Stimulated activated CD8-positive, alpha-beta memory T cell treated with anti-CD3 and anti-CD28 coated beads, Interleukin-4, amount 100 ng/mL, for 24 hours (primary cell): ENCODE measurements at regions not wholly inside any gene's neighbourhood (a gene's known extent, or its start where the extent isn't known, plus 50 kb on each side); places are given as distances from the start of the nearest gene placed in this dataset.

Experiments
- DNase-seq: peaks from one replicate; pipeline ENCODE4 v3.0.0-alpha.2; 2020; ENCODE audit warnings: low read depth

GRCh38 chr6:21522143-21522747 lies 71.3 kb upstream of the SOX4 start:
- DNase-seq: no peak

GRCh38 chr6:21522797-21523456 lies 70.6 kb upstream of the SOX4 start:
- no peak for DNase-seq

- no peak for DNase-seq
These were observed 69.9 kb upstream of the SOX4 start for GRCh38 chr6:21523652-21524051.

DNA sequence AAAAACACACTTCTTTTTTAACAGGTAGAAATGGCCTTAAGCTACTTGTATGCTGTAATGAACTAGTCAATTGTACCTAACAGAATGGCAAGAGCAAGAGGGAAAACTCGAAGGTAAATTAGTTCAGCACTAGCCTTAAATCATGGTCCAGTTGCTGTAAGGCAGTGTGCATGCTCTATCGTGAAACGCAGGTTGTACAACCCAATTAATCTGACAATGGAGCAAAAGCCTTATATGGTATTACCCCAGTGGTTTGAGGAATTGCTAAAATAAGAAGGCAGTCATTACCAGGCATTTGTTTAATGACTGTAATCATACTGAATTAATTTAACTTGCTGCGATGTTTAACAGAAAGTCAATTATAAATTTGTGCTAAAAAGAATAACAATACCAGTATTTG lies 69.3 kb upstream of the SOX4 start:
- DNase-seq: no peak

DNA sequence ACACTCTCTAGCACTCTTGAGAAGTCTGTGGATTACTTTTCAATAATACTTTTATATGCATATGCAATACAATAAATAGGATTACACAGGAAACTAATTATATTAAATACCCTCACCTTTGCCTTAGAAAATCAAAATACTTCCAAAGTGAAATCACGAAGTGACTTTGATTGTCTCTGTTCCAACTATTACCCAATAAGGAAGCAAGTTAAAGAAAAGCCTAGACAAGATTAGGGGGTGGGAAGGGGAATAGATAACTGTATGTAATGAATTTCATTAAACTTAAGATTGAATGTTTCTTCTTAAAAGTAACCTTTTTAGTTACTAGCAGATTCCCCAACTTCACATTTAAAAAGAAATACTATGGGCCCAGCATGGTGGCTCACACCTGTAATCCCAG lies 66.6 kb upstream of the SOX4 start:
- DNase-seq: no peak

GRCh38 chr6:21527731-21528130 lies 65.8 kb upstream of the SOX4 start:
- DNase-seq: no peak

DNA sequence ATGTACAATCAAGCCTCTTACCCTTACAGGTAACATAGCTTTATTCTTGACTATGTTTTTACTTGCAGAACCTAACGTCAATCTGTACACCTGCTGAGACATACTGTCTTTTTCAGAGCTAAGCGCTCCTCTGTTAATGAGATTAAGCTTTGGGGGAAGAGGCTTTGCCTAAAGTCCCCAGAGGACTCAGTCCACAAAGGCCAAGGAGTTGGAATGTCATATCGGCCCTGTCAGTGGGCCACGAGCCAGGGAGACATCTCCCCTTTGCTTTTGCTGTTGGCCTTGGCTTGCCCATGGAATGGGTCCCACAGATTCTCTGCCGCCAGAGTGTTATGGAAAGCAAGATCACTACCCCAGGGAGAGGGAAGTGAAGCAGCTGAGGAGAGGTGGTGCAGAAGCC lies 64.1 kb upstream of the SOX4 start:
- no peak for DNase-seq

DNA sequence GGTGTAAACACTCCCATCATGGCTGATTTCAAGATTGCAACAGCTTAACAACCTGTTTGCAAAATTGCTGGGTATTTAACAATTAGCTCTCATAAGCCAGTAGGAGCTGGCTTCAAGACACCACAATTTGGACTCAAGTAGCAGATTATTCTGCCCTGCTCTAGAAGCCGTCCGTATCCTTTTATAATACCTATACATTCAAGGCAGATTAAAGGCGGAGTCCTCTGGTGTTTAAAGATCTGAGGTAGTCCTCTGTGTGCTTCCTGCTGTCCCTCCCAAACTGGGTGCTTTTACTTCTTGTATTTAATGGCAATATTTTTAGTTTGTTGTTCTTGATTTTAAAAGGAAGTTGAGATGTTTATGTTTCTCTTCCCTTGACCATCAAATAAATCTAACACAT lies 62.2 kb upstream of the SOX4 start:
- no peak for DNase-seq

DNA sequence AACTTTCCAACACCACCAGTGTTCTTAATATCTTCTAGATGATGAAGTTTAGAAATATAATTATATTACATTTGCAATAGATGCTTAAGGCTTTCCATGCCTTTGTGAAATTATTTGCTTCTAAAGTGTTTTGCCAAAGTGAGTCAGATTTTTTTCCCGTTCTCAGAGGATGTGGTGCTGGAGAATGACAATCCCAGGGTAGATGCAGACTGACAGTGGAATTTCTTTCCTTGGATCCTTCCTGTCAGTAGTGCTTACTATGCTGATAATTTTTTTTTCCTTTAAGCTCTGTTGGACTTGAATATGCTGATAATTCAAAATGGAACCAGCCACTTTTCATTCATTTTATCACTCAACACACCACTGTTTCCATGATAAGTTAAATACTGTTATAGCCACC lies 59.9 kb upstream of the SOX4 start:
- no peak for DNase-seq

DNA sequence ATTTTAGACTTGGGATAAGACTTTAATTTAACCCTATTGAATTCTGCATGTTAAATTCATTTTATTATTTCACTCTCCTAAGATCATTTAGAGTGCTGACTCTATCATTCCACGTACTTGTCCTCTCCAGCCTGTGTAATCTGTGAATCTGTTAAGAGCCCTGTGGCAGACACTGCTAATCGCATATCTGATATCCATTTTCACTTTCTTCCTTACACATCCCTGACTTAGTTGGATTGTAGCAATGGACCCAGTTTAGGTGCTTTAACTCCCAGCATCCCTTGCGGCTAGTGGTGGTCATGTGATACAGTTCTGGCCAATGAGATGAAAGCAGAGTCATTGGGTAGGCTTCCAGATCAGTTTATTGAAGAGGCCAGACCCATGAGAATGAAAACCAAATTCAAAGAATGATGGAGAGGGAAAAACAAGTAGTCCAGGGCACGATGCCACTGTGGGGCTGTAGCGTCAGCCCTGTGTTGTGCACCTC lies 57.2 kb upstream of the SOX4 start:
- DNase-seq: no peak

GRCh38 chr6:21537637-21538036 lies 55.9 kb upstream of the SOX4 start:
- DNase-seq: no peak

- no peak for DNase-seq
These were observed 55.3 kb upstream of the SOX4 start for GRCh38 chr6:21538186-21538798.

DNA sequence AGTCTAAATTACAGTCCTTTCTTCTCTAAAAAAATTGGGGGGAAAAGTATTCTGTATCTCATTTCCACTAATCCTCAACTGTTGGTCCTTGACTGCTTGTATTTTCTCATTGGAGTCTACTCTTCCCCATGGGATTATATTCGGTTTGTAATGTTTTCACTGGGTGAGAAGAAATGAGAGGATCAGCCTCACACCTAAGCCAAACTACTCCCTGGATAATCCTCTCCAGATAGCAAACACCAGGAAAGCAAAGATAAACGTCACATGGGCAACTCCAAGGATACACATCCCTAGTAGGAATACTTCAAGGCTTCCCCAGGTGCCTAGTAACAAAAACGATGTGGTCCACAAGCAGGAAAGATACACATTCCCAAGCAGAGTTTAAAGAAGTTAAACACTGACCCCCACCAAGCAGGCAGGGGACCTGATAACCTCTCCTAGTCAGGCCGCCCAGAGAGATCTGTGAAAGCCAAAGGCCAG lies 53.9 kb upstream of the SOX4 start:
- DNase-seq: no peak
